ENCODE measurements at regions not wholly inside any gene's neighbourhood (a gene's known extent, or its start where the extent isn't known, plus 50 kb on each side); places are given as distances from the start of the nearest gene placed in this dataset.

- WGBS, 2 experiments (ENCODE audit: insufficient coverage in 1 of 2, insufficient read length in 1 of 2), result 91 to 100% methylated on average over 1 to 3 of the region's 3 CpGs
- H3K27me3 ChIP-seq (ENCODE audit: control insufficient read depth, insufficient read depth, low read length, poor library complexity, severe bottlenecking), result no peaks in the 10 kb centered on the region
- H3K4me3 ChIP-seq (ENCODE audit: low read length), result no peak overlapping the region
- H3K27ac Mint-ChIP-seq, result no peak overlapping the region
- peaks cover 22% of the 10 kb centered on the region for H3K4me1 Mint-ChIP-seq
- H3K36me3 Mint-ChIP-seq (ENCODE audit: low read depth), result no peaks in the 10 kb centered on the region
- peaks cover 11% of the 10 kb centered on the region for H3K4me1 ChIP-seq (ENCODE audit: control insufficient read depth, insufficient read depth, low read length)
- H3K27me3 Mint-ChIP-seq (ENCODE audit: insufficient read depth), result no peaks in the 10 kb centered on the region
- H3K27ac ChIP-seq (ENCODE audit: low read depth, low read length), result no peak overlapping the region
- no peak overlapping the region for H3K4me3 Mint-ChIP-seq
- DNase-seq, result no peak
- TF ChIP-seq CTCF (conservative IDR thresholded peaks at IDR 0.05), result no peak
- H3K9me3 Mint-ChIP-seq, result no peaks in the 10 kb centered on the region
- H3K9ac ChIP-seq (ENCODE audit: extremely low read depth, low read length, poor library complexity, severe bottlenecking), result no peak overlapping the region
- no peaks in the 10 kb centered on the region for H3K36me3 ChIP-seq (ENCODE audit: control insufficient read depth, insufficient read depth, low read length)
- no peaks in the 10 kb centered on the region for H3K9me3 ChIP-seq (ENCODE audit: control insufficient read depth, low read length)
Measured at GRCh38 chr2:12592296-12592695, 124.4 kb upstream of the TRIB2 start.

GRCh38 chr2:12594590-12594989 lies 122.1 kb upstream of the TRIB2 start:
- no peak for TF ChIP-seq CTCF (conservative IDR thresholded peaks at IDR 0.05)
- Mint-ChIP-seq H3K4me1 (peaks cover 20% of the 10 kb centered on the region), H3K36me3 (ENCODE audit: low read depth) (no peaks in the 10 kb centered on the region), H3K9me3 (no peaks in the 10 kb centered on the region), H3K27me3 (ENCODE audit: insufficient read depth) (no peaks in the 10 kb centered on the region), H3K4me3 (no peak overlapping the region), H3K27ac (no peak overlapping the region)
- Histone ChIP-seq H3K36me3 (ENCODE audit: control insufficient read depth, insufficient read depth, low read length) (no peaks in the 10 kb centered on the region), H3K9me3 (ENCODE audit: control insufficient read depth, low read length) (no peaks in the 10 kb centered on the region), H3K4me3 (ENCODE audit: low read length) (no peak overlapping the region), H3K4me1 (ENCODE audit: control insufficient read depth, insufficient read depth, low read length) (peaks cover 8% of the 10 kb centered on the region), H3K9ac (ENCODE audit: extremely low read depth, low read length, poor library complexity, severe bottlenecking) (no peak overlapping the region), H3K27me3 (ENCODE audit: control insufficient read depth, insufficient read depth, low read length, poor library complexity, severe bottlenecking) (no peaks in the 10 kb centered on the region), H3K27ac (ENCODE audit: low read depth, low read length) (no peak overlapping the region)
- WGBS, 2 experiments (ENCODE audit: insufficient coverage in 1 of 2, insufficient read length in 1 of 2), result 93 to 100% methylated on average over 1 to 4 of the region's 4 CpGs
- DNase-seq, result no peak

- H3K36me3 Mint-ChIP-seq (ENCODE audit: low read depth), result no peaks in the 10 kb centered on the region
- Histone ChIP-seq H3K9ac (ENCODE audit: extremely low read depth, low read length, poor library complexity, severe bottlenecking) (no peak overlapping the region), H3K4me3 (ENCODE audit: low read length) (no peak overlapping the region), H3K27me3 (ENCODE audit: control insufficient read depth, insufficient read depth, low read length, poor library complexity, severe bottlenecking) (no peaks in the 10 kb centered on the region), H3K9me3 (ENCODE audit: control insufficient read depth, low read length) (no peaks in the 10 kb centered on the region), H3K36me3 (ENCODE audit: control insufficient read depth, insufficient read depth, low read length) (no peaks in the 10 kb centered on the region), H3K27ac (ENCODE audit: low read depth, low read length) (no peak overlapping the region), H3K4me1 (ENCODE audit: control insufficient read depth, insufficient read depth, low read length) (peaks cover 4% of the 10 kb centered on the region)
- H3K4me3 Mint-ChIP-seq, result no peak overlapping the region
- peaks cover 9% of the 10 kb centered on the region for H3K4me1 Mint-ChIP-seq
- 94 to 100% methylated on average over 1 to 3 of the region's 3 CpGs for WGBS, 2 experiments (ENCODE audit: insufficient coverage in 1 of 2, insufficient read length in 1 of 2)
- DNase-seq, result no peak
- no peak for TF ChIP-seq CTCF (conservative IDR thresholded peaks at IDR 0.05)
- H3K9me3 Mint-ChIP-seq, result no peaks in the 10 kb centered on the region
- no peak overlapping the region for H3K27ac Mint-ChIP-seq
- no peaks in the 10 kb centered on the region for H3K27me3 Mint-ChIP-seq (ENCODE audit: insufficient read depth)
Measured at GRCh38 chr2:12596771-12597170, 120.0 kb upstream of the TRIB2 start.

Measured in endodermal cell (in vitro differentiated cells).